Type B pancreatic cell (in vitro differentiated cells): ENCODE measurements at regions not wholly inside any gene's neighbourhood (a gene's known extent, or its start where the extent isn't known, plus 50 kb on each side); places are given as distances from the start of the nearest gene placed in this dataset.

Source experiments
- DNase-seq: peaks from one replicate; pipeline ENCODE4 v3.0.0; 2021; ENCODE audit warnings: mixed read lengths; ENCODE audit not compliant: unreplicated experiment; ENCODE audit errors: extremely low spot score
- H3K27ac Mint-ChIP-seq: 2 replicates; pipeline ENCODE4 v1.8.0; 2021; ENCODE audit warnings: mild to moderate bottlenecking, mixed read lengths
- H3K27me3 Mint-ChIP-seq: 2 replicates; pipeline ENCODE4 v1.8.0; 2021; ENCODE audit warnings: mixed read lengths
- H3K36me3 Mint-ChIP-seq: 2 replicates; pipeline ENCODE4 v1.8.0; 2021; ENCODE audit warnings: mixed read lengths
- H3K4me1 Mint-ChIP-seq: one replicate; pipeline ENCODE4 v1.8.0; 2021; ENCODE audit warnings: mixed read lengths; ENCODE audit not compliant: unreplicated experiment
- H3K4me3 Mint-ChIP-seq: 2 replicates; pipeline ENCODE4 v1.8.0; 2021; ENCODE audit warnings: mild to moderate bottlenecking, mixed read lengths
- H3K9me3 Mint-ChIP-seq: 2 replicates; pipeline ENCODE4 v1.8.0; 2021; ENCODE audit warnings: mixed read lengths
- CTCF ChIP-seq: fragments of 200-600 bp; sonication (generic); conservative IDR thresholded peaks from 2 replicates; pipeline ENCODE4 v1.5.0; 2021; ENCODE audit warnings: antibody characterized with exemption, mild to moderate bottlenecking

GRCh38 chr11:64498136-64498535, 57.6 kb upstream of the SLC22A11 start:
- TF ChIP-seq CTCF: no peak
- Mint-ChIP-seq H3K36me3 (no peaks in the 10 kb centered on the region), H3K27me3 (peaks cover 27% of the 10 kb centered on the region), H3K9me3 (no peaks in the 10 kb centered on the region), H3K27ac (no peak overlapping the region), H3K4me3 (no peak overlapping the region), H3K4me1 (no peaks in the 10 kb centered on the region)
- no peak for DNase-seq

- H3K27me3 Mint-ChIP-seq: peaks cover 18% of the 10 kb centered on the region
- DNase-seq: no peak
- H3K4me3 Mint-ChIP-seq: no peak overlapping the region
- no peaks in the 10 kb centered on the region for H3K36me3 Mint-ChIP-seq
- H3K27ac Mint-ChIP-seq: no peak overlapping the region
- TF ChIP-seq CTCF: no peak
- no peaks in the 10 kb centered on the region for H3K4me1 Mint-ChIP-seq
- H3K9me3 Mint-ChIP-seq: peaks cover 2% of the 10 kb centered on the region
These were observed 56.3 kb upstream of the SLC22A11 start for GRCh38 chr11:64499261-64500004.

GRCh38 chr11:64500176-64501013, 55.3 kb upstream of the SLC22A11 start:
- no peak for TF ChIP-seq CTCF
- H3K4me3 Mint-ChIP-seq: no peak overlapping the region
- H3K27me3 Mint-ChIP-seq: peaks cover 19% of the 10 kb centered on the region
- no peaks in the 10 kb centered on the region for H3K4me1 Mint-ChIP-seq
- no peak for DNase-seq
- H3K36me3 Mint-ChIP-seq: no peaks in the 10 kb centered on the region
- H3K9me3 Mint-ChIP-seq: peaks cover 5% of the 10 kb centered on the region
- H3K27ac Mint-ChIP-seq: no peak overlapping the region

DNA sequence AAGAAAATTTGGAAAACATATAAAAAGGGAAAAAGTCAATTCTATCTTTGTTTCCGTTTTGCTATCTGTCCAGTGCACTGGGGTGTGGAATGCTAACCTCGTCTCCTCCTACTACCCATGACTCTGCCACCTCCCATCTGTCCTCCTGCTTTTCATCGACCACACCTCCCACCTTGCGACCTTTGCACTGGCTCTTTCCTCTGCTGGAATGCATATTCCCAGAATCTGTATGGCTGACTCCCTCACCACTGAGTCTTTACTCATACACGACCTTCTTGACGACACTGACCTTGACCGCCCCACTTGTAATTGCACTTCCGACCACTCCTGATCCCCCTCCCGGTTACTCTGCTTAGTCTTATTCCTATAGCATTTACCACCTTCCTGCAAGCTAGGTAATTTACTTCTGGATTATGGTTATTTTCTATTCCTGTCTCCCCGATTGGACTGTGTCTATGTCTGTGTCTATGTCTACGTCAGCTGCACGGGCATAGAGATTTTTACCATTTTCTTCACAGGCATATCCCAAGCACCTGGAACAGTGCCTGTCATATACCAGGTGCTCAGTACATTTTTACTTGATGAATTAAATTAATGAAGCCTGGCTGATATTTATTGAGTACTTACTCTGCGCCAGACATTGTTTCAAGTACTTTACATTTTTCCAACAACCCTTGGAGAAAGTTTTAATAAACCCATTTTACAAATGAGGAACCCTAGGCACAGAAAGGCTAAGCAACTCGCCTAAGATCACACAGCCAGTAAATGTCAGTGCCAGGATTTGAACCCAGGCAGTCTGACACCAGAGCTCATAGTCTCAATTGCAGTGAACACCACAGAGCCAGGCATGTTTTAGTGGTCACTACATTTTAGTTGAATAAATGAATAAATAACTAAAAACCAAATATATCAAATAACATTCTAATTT, 54.0 kb upstream of the SLC22A11 start:
- no peak overlapping the region for H3K27ac Mint-ChIP-seq
- no peak overlapping the region for H3K4me3 Mint-ChIP-seq
- no peak for TF ChIP-seq CTCF
- no peaks in the 10 kb centered on the region for H3K36me3 Mint-ChIP-seq
- DNase-seq: no peak
- peaks cover 5% of the 10 kb centered on the region for H3K9me3 Mint-ChIP-seq
- H3K4me1 Mint-ChIP-seq: no peaks in the 10 kb centered on the region
- peaks cover 21% of the 10 kb centered on the region for H3K27me3 Mint-ChIP-seq

DNA sequence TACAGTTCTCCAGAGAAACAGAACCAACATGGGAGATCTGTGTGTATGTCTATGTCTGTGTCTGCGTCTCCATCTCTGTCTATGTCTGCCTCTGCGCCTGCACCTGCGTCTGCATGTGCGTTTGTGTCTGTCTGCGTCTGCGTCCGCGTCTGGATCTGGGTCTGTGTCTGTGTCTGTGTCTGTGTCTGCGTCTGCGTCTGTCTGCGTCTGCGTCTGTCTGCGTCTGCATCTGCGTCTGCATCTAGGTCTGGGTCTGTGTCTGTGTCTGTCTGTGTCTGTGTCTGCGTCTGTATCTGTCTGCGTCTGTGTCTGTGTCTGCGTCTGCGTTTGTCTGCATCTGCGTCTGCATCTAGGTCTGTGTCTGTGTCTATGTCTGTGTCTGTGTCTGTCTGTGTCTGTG, 53.1 kb upstream of the SLC22A11 start:
- Mint-ChIP-seq H3K27ac (no peak overlapping the region), H3K4me1 (no peaks in the 10 kb centered on the region), H3K4me3 (no peak overlapping the region), H3K27me3 (peaks cover 27% of the 10 kb centered on the region), H3K36me3 (no peaks in the 10 kb centered on the region), H3K9me3 (peaks cover 5% of the 10 kb centered on the region)
- no peak for TF ChIP-seq CTCF
- no peak for DNase-seq
